ENCODE measurements at regions not wholly inside any gene's neighbourhood (a gene's known extent, or its start where the extent isn't known, plus 50 kb on each side); places are given as distances from the start of the nearest gene placed in this dataset.

DNA sequence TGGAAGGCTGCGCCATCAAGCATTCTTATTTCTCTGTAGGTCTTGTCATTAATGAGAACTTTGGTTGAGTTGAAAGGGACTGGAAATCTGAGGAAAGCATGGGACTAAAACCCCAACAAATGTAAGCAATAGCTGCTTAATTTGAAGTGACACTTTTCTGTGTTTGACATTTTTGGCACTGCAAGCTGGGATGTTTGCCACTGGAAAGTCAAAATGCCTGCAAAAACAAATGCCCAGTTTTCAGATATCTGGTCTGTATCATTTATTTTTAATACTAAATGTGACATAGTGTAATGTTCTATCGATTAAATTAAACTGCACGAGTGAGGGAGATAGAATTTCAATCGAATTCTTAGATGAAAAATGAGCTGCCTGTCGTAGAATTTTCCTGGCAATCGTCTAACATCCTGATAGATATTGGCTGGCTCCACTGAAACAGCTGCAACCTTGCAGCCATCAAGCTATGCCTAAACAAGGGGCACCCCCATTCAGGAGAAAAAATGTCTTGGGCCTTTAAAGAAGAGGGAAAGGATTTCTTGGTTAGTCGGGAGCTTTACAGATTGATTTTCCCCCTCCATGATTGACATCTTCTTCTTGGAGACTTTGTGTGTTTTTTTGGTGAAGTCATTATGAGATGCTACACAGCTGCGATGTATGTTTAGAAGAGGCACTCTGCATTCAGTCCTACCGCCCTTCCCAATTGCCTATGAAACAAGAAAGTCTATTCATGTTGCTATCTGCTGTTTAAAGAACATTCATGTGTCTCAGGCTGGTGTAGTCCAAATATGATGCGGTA, 316.7 kb upstream of the TBL1XR1 start:
- no peak for DNase-seq

DNA sequence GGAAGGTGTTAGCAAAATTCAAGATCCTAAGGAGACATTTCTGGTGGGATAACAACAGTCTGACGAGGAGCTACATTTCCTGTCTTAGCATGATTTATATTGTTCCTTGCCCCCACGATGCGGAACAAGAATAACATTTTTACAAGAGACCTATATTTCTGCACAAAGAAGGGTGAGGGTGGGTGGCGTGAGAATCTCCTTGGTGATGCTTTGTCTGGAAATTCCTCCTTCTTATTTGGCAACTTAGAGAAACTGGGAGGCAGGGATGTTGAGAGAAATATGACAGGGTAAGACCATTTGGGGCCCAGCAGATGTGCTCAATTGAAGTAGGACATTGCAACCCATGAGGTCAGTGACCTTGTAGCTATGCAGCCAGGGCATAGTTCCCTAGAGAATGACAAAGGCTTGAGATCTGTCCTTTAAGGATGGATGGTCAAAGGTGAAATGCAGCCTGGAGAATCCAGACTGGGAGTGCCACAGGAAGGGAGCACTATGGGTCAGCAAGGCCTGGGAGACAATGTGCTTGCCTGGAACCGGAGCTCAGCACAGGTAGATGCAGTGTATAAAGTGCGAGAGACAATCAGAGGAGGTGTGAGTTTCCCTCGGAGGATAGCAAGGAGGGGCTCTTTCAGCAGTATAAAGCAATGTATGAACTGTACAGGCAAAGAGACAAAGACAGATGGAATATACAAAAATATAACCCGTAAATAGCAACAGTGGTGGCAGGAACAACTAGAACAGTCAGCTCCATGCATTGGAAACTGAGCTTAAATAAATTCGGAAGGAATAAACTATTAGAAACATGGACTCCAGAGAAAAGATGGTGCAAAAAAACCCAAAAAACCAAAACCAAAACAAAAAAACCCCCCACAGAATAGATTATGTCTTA, 317.6 kb upstream of the TBL1XR1 start:
- DNase-seq: no peak

DNA sequence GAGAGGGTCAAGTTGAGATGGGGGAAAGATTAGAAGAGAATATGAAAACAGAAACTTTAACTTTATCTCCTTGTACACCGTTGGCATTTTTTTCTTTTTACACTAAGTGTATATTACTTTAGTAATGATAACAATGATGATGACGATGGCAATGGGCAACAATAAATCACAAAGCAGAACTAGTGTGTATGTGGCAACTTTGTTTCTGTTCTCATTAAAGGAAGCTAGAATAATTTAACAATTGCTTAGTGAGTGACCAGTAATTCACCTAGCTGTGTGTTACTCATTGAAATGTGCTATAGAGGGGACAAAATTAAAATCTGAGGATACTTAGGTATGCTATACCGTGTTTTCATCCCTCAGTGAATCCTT, 318.5 kb upstream of the TBL1XR1 start:
- DNase-seq: no peak

DNA sequence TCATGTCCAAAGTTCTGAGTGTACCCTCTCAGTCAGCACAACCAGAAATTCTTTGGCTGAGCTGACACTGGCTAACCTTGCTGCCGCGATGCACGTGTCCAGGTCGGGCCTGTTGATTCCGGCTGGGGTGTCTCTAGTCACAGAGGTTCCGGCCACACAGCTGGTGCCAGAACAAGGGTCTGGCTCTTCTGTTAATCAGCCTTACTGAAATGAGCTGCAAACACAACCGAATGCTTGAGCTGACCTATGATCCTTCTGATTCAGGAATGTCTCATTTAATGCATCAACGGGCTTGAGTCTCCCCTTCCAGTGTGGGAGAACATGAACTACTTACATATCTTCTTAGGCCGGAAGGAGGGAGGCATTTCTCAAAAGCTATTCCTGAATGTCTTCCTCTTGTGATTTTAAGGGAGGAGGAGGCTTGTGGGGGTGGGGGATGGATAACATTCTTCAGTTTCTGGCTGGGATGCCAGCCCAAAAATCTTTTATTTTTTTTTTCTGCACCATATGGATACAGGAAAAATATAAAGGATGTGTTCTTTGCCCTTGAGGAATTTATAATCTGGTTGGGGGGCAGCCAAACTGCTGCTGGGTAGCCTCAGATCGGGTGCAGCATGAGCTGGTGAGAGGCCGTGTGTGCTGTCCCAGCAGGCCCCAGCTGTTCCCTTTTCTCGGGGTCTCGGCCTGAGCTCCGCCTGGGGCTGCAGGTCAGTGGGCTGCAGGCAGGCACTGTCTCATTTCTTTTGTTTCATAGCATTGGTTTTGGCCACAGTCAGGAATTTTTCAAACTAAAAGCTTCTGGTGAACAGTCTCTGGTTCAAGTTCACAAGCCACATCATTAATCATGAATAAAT, 319.1 kb upstream of the TBL1XR1 start:
- DNase-seq: peak; percentile 93

DNA sequence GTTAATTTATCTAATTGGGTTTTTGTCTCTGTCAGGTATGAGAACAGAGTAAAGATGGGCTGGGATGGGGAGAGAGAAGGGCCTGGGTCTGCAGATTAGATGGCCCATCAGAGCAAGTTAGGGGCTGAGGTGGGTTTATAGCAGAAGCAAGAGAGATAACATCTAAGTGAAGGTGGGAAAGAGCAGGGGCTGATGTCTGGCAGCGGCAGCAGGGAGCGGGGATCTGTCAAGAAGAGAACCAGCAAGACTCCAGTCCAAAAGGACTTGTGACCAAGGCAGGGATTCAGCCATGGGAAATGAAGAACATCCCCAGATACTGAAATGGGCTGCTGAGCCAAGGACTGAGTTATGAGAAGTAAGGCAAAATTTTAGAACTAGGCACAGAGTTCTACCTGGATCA, 320.6 kb upstream of the TBL1XR1 start:
- DNase-seq: no peak

DNA sequence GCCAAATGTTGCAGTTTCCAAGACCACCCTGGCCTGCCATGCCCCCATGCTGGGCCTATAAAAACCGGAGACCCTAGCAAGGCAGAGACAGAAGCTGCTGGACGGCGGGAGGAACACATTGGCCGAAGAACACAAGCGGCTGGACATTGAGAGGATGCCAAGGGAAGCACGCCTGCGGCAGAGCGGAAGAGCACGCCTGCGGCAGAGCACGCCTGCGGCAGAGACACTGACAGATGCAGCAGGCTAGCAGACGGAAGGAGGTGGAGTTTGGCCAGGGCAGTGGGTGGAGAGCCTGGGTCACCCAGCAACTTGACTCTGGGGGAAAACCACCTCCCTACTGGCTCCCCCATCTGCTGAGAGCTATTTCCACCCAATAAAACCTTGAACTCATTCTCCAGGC, 322.3 kb upstream of the TBL1XR1 start:
- no peak for DNase-seq

DNA sequence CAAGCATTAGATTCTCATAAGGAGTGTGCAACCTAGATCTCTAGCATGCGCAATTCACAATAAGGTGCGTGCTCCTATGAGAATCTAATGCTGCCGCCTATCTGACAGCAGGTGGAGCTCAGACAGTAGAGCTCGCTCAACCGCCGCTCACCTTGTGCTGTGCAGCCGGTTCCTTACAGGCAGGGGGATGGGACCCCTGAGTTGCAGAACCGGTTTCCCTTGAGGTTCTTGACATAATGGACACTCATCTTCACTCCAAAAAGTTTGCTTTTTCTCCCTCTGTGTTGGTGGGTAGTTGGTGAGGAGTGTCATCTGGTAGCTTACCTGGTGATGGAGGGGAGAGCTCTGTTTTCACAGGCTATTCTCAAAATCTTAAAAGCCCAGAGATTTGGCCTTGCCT, 324.0 kb upstream of the TBL1XR1 start:
- DNase-seq: no peak

DNA sequence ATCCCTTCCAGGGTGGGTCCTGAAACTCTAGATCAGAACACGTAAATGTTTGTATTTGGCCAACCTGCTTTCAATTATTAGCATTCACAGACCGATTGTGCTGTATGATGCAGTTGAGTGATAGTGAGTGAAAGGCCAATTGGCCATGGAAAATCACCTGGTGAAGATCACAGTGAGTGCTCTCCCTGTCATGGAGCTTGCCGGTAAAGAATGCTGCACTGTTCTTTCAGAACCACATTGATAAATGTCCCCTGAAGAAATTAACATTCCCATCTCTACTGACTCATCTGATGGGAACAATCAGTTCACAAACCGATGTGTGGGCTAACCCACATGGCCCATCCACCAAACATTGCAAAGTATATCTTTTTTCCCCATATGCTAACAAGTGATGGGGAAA, 324.8 kb upstream of the TBL1XR1 start:
- no peak for DNase-seq

DNA sequence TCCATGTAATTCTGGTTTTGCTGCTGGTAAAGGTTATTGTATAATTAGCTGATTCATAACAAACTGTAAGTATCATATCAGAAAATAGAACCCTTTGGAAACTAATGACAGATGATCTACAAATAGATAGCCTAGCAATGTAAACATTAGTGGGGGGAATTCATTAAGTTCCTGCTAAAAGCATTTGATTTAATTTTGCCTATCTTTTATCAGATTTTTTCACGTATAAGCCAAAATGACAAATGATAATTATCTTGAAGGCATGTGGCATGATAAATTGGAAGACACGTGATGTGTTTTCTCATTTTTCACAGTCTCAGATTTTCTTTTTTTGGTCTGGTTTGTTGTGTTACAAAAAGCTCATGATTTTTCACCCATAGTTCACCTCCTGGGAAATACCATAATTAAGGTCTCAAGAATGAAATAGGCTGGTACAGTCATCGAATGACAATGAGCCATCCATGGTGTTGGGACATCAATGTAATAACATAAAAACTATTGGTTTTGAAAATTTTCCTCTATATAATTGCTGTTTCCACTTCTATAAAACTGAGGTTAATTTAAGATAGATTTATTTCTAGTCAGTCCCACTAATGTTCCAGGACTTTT, 325.9 kb upstream of the TBL1XR1 start:
- DNase-seq: peak; percentile 15

DNA sequence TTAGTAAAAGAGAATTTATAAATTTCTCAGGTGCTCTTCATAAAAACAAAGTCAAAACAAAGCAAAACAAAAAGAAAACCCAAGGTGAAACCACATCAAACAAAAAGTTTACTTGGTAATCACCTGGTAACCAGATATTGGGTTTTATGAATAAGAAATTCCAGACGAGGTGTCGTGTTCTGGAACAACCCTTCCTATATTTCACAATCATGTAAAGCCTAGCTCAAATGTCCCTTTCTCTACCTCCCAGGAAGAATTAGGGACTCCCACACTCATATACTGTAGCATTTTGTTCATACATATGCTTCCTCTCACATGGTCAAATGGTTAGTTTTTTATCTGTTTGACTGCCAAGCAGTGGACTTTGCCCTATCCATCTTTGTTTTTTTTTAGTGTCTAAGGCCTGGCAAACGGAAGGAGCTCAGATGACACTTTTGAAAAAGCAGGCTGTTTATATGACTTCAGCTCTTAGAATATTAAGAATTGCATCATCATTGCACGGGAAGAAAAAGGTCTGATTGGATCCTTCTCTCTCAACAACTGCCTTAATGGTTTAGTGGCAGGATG, 326.7 kb upstream of the TBL1XR1 start:
- DNase-seq: no peak

DNA sequence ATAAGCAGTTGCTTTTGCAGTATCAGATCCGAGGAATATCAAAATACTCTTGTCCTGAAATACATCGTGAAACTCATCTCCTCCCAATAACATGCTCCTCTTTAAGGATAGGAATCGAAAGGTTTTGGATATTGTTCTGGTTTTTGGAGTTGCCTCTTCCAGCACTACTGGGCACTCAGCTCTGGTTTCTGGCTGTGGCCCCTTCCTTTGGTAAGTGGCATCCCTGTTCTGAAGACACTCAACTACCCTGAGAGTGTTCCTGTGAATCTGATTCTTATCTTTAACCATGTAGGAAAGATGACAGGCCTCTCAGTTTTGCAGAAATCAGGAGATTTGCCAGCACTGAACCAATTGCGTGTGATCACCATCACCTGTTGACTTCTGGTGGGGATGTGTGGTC, 327.5 kb upstream of the TBL1XR1 start:
- DNase-seq: no peak

DNA sequence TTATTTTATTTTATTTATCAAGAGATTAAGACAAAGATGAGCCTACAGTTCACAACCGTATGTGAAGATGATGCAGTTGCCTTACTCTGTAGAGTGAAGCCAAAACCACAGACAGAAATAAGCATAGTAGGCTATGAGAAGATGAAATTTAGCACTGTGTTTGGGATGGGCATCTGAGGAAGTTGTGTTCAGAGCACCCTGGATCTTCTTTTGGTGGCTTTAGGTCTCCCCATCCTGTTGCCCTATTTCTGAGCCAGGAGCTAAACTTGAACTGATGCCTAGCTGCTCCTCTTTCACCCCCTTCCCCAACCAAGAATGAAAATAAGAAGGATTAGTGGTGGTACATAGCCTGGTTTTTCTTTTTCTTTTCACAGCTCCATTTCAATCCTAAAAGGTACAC, 328.1 kb upstream of the TBL1XR1 start:
- no peak for DNase-seq

DNA sequence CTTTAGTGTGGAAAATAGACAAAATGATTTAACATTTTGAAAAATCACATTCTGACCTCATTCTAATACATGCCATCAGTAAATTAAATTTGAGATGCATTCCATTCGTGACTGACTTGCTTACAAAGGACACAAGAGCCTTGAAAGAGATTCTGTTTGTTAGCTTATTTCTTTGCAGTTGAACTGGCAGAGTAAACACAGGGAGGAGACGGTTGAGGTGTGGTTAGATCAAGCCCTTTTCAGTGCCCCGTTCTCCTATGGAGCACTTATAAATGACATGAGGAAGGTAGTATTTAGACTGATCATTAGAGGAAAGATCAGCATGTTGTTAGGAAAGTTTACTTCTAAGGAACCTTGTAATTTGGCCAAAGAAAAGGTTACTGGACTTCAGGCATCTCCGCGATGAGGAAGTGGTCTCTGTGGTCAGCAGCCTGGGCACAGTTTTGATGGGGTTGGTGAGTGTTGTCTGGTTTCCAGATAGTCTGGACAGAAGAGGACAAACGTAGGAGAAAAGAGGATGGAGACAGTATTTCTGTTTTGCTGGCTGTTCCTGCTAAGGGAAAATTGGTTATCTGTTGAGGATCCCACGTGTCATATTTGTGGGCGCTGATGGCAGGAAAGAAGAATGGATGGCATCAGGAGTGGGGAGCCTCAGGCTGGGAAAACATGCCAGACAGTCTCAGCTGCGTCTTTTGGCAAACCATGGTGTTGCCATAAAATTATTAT, 328.9 kb upstream of the TBL1XR1 start:
- peak; percentile 48 for DNase-seq

DNA sequence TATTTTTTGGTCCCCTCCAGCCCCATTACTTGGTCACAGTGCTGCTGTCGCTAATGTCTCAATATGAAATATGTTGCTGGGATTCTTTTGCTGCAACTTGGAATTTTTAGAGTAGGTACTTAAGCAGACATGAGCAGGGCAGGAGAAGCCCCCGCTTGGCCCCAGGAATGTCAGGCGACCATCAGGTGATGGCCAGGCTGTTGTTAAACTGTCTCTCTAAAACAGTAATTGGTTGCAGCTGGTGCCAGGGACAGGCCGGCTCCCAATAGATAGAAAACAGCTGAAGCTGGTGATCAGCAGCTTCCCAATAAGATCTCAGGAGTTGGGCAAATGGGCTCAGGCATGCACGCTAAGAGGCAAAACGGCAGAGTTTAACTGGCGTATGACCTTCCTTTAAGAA, 329.9 kb upstream of the TBL1XR1 start:
- no peak for DNase-seq

DNA sequence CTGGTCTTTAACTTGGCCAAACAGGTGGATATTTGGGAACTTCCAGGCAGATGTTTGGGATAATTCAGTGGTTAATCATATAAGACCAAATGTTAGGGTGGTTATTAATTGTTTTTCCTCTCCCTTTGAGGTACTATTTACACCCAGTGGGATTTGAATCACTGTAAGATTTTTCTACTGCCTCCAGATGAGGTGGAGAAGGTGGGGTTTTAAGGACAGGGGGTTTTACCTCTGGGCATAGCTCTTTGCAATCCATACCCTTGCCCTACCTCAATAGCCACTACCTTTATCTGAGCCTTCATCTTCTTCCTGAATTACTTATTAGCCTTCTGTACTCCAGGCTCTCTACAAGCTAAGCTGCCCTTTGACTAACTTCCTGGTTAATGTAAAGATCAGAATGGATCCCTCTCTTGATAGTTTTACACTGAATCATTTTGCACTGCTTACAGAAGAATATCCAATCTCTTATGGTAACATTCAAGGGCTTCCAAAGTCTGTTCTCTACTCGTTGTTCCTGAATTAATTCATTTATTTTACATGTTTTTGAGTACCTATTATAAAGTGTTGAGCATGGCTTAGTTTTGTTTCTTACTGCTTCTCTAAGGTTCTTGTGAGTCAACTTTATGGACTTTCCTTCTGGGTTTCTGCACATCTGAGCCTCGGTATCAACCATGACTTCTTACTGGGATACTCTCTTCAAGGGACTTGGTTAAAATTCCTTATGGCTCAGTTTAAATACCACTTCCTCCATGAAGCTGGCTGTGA, 331.2 kb upstream of the TBL1XR1 start:
- DNase-seq: peak; percentile 26

DNA sequence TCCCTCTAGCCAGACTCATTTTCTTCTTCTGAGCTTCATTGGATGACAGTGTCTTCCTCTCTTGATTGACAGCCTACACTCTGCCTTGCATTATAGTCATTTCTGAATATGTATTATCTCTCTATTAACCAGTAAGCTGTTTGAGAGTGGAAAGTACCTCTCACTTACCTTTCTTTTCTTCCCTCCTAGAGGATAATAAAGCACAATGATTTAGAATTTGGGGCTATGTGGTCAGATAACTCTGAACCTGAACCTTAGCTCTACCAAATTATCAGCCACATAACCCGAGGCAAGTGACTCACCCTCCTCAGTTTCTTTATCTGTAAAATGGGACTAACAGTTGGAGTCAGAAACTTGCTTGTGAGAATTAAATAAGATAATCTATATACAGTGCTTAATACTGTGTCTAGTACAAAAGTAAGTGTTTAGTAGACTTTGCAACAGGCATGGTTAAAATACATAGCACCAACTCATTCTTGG, 331.8 kb upstream of the TBL1XR1 start:
- no peak for DNase-seq

DNA sequence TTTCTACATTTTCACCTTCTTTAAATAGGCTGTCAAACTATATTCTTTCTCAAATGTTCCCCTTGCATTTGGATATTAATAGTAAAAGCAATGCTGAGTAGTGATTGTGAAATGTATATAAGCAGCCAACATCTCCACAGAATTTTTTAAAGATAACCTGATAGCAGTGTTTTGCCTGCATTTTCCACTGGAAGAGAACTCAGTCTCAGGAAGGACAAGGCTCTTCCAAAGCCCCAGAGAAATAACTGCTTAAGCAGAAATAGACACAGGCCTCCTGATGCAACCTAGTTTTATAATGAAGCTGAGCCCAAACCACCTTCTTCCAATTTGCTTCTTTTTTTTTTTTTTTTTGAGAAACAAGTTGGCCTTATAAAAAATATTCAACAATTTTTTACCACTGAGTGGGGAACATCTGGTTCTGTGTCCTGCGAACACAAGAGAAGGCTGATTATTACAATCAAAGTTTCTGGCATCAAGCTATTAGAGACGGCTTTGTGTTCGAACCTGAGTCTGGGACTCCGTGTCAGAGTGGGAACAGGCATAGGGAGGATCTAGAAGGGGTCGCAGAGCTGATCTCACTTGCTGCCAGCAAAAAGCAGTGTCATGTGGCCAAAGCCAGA, 332.5 kb upstream of the TBL1XR1 start:
- peak; percentile 15 for DNase-seq

DNA sequence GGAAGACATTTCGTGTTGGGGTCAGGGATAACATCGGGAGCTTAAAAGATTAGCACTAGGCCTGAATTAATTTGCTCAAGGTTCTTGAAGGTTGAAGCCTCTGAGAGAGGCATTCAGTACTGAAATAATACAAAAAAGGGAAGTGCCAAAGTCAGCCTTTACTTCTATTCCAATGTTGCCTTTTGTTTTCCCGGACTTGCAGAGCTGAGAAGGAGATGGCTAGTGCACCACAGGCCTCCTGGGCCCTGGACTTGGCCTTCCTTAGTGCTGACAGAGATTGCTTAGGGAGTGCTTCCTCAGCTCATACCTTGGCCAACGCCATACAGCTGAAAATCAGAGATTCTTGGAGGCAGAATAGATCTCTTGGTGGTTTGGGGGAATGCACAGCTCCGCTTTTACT, 333.6 kb upstream of the TBL1XR1 start:
- DNase-seq: no peak

DNA sequence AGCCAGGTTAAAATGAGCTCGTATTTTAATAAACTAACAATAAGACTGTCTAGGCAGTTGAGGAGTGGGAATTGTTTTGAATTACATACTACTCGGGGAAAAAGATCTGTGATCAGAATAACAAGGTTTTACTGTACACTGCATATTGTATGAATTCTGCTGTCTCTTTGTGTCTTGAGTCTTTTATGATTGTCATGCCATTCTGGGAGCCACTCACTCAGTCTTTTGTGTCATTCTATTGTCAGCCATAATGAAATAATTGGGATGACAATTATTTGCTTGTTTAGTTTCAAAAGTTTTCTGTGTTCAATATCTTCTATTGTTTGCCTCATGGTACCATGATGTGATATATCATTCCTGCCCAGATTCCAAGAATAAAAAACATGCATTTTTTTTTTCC, 339.6 kb upstream of the TBL1XR1 start:
- DNase-seq: no peak

DNA sequence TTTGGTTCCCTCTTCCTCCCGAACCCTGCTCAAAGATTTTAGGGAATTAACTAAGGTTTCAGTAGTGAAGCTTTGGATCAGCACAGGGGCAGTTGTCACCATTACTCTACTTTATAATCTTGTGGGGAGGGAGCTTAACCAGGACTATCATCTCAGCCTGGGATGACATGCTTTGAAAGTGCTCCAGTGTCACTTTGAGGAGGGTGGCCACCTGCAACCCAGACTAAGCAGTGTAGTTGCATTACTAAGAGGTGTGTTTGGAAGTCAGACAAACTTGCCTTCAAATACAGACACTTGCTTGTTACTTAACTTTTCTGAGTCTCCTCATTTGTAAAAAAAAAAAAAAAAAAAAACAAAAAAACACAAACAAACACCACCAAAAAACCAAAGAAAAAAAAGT, 340.3 kb upstream of the TBL1XR1 start:
- DNase-seq: no peak

All from fibroblast of skin of back (primary cell).